GM12892 (cell line): ENCODE measurements at regions not wholly inside any gene's neighbourhood (a gene's known extent, or its start where the extent isn't known, plus 50 kb on each side); places are given as distances from the start of the nearest gene placed in this dataset.
A peak's percentile ranks its signal among the peaks of the same experiment; 100 is the strongest.

Source experiments
- DNase-seq: peaks from one replicate; pipeline ENCODE4 v3.0.0; 2011; ENCODE audit not compliant: insufficient read length
- FAIRE-seq: peaks from 2 replicates; lab custom pipeline; 2011; peaks lifted over from hg19 to GRCh38; lab: Jason Lieb, UNC
- POLR2A ChIP-seq: IDR thresholded peaks from 2 replicates; pipeline ENCODE4 v1.6.1; 2011; ENCODE audit warnings: low read depth, low read length, control low read depth
- POLR2AphosphoS5 ChIP-seq: IDR thresholded peaks from 2 replicates; pipeline ENCODE4 v1.6.1; 2011; ENCODE audit warnings: low read depth, low read length, control low read depth
- TAF1 ChIP-seq: IDR thresholded peaks from 2 replicates; pipeline ENCODE4 v1.6.1; 2011; ENCODE audit warnings: low read depth, mild to moderate bottlenecking, control low read depth, low read length, borderline replicate concordance

DNA sequence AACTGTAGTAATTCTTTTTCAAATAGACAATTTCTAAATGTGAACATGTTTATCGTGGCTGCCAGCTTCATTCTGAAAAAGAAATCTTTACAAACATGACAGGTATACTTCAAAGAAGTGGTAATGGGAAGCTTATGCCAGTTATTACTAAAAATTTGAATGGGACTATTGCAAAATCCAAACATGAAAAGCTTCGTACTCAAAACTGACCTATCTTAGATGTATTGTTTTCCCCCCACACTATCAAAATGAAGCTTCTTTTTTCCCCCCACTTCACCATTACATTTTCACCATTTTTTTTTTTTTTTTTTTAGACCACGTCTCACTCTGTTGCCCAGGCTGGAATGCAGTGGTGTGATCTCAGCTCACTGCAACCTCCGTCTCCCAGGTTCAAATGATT, 50.4 kb upstream of the SERTAD2 start:
- DNase-seq: no peak
- FAIRE-seq: peak; percentile 79
- TF ChIP-seq POLR2AphosphoS5 (no peak), POLR2A (no peak), TAF1 (no peak)

- no peak for DNase-seq
- TF ChIP-seq POLR2A (no peak), POLR2AphosphoS5 (no peak), TAF1 (no peak)
- FAIRE-seq: peak; percentile 64
Observed at GRCh38 chr2:64704996-64705395, 51.3 kb upstream of the SERTAD2 start.

DNA sequence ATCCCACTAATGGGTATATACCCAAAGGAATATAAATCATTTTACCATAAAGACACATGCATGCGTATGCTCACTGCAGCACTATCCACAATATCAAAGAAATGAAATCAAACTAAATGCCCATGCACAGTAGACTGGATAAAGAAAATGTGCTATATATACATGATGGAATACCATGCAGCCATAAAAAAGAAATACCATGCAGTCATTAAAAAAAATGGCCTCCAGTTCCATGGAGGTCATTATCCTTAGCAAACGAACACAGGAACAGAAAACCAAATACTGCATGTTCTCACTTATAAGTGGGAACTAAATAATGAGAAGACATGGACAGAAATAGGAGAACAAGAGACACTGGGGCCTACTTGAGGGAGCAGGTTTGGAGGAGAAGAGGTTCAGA, 53.6 kb upstream of the SERTAD2 start:
- FAIRE-seq: no peak
- no peak for TF ChIP-seq POLR2A
- no peak for TF ChIP-seq TAF1
- no peak for TF ChIP-seq POLR2AphosphoS5
- DNase-seq: no peak

DNA sequence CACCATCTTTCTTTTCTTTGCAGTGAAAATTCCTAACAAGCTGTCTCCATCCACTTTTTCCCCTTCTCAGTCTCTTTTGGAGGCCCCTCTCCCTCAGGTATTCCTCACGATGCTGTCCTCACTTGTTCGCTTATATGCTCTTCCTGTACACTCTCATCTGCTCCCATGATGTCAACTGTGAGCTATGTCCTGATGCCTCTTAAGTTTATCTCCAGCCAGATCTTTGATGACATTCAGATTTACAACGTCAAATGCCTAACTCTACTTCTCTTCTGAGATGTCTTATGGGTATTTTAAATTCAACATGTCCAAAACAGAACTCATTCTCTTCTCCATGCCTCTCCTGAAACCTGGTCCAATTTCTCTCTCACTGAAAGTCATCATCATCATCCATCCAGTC, 55.1 kb upstream of the SERTAD2 start:
- TF ChIP-seq POLR2AphosphoS5: no peak
- no peak for TF ChIP-seq POLR2A
- TF ChIP-seq TAF1: no peak
- DNase-seq: no peak
- no peak for FAIRE-seq

DNA sequence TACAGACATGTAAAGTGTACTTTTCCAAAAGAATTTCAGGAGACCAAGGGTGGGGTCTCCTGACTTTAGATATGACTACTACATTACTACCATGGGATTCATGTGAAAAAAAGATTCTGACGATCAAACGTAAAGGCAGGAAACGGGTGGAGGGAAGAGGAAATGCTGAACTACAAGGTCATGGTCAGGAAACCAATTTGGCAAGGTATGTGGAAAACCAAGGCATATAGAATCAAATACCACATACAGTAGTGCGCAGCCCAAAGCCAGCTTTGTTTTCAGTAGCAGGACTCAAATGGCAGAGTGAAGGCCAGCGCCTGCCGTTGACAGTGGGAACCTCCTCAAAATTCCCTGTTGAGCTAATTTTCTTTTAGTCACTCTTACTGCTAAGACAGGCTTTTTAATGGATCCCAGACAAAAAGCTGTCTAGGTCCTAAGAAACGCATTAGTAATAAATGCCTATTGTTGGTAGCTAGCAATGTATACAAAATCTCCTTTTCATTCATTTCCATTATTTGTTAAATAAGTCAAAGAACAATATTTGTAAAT, 57.6 kb upstream of the SERTAD2 start:
- TF ChIP-seq POLR2AphosphoS5 (no peak), TAF1 (no peak), POLR2A (no peak)
- FAIRE-seq: peak; percentile 42
- DNase-seq: no peak

DNA sequence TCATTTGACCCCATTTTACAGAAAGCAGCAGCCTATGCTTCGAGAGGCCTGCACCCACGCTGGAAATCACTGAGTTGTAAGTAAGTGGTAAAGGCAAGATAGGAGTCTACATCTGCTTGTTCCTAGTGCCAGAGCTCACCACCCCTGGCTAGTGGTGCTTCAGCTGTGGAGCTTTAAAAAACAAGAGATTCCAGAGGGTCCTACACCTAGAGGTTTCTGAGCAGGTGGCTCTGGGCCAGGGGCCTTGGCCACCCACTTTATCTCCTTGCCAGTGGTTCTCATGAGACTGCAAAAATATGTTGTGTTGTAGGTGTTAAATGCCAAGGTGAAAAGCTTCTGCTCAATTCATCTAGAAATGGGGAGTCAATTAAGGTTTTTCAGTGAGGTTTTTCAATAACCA, 60.0 kb upstream of the SERTAD2 start:
- no peak for FAIRE-seq
- TF ChIP-seq TAF1: no peak
- no peak for TF ChIP-seq POLR2AphosphoS5
- no peak for TF ChIP-seq POLR2A
- DNase-seq: no peak

DNA sequence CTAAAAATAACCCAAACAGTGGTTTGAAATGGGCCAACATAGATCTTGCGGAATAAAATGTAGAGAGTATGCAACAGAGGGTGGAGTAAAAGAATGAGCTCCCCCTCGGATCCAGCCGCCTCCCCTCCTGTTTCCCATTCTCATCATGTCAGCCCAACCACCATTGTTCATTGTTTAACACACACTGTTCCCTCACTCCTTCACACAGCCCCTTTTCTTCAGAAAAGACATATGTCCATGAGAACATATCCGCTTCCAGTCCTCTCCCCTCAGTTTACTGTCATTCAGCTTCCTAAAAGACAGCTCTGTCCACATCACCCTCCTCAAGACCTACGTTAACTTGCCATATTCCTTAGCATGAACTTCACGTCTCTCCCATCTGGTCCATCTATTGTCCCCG, 62.9 kb upstream of the SERTAD2 start:
- FAIRE-seq (no peak), DNase-seq (no peak)
- TF ChIP-seq POLR2A (no peak), POLR2AphosphoS5 (no peak)

DNA sequence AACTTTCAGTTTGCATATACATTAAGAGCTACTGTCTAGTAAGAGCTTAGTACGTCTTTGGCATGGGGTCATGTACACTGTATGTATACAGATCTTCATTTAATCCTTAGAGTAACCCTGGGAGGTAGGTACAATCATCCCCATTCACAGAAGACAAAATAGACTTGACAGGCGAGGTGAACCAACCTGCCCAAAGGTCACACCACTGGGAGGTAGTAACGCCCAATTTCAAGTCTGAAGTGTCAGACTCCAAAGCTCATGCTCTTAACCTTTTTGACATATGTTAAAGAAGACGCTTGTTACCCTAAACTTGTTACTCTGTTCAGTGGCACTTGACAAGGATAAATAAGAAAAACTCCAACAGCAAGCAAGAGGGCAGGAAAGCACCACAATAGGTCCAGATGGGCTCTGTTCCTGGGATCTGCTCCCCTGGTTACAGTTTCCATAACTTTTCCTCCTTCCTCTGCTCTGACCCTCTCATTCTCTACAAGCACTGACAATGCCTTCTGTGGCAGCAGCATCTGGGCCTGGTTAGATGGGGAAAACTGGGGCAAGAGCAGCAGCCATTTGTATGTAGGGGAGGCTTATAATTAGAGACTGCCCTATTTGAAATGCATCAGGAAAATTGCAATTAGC, 64.7 kb upstream of the SERTAD2 start:
- no peak for FAIRE-seq
- DNase-seq: no peak

GRCh38 chr2:64720535-64721319, 67.0 kb upstream of the SERTAD2 start:
- TF ChIP-seq POLR2A (no peak), TAF1 (no peak), POLR2AphosphoS5 (no peak)
- DNase-seq: no peak

More for the DNA sequence above, 64.7 kb upstream of the SERTAD2 start:
- TF ChIP-seq POLR2AphosphoS5 (no peak), TAF1 (no peak), POLR2A (no peak)

GRCh38 chr2:64721320-64721623, 67.6 kb upstream of the SERTAD2 start:
- FAIRE-seq (no peak), DNase-seq (no peak)
- no peak for TF ChIP-seq TAF1
- TF ChIP-seq POLR2A: no peak
- no peak for TF ChIP-seq POLR2AphosphoS5

More at GRCh38 chr2:64720535-64721319, 67.0 kb upstream of the SERTAD2 start:
- no peak for FAIRE-seq

DNA sequence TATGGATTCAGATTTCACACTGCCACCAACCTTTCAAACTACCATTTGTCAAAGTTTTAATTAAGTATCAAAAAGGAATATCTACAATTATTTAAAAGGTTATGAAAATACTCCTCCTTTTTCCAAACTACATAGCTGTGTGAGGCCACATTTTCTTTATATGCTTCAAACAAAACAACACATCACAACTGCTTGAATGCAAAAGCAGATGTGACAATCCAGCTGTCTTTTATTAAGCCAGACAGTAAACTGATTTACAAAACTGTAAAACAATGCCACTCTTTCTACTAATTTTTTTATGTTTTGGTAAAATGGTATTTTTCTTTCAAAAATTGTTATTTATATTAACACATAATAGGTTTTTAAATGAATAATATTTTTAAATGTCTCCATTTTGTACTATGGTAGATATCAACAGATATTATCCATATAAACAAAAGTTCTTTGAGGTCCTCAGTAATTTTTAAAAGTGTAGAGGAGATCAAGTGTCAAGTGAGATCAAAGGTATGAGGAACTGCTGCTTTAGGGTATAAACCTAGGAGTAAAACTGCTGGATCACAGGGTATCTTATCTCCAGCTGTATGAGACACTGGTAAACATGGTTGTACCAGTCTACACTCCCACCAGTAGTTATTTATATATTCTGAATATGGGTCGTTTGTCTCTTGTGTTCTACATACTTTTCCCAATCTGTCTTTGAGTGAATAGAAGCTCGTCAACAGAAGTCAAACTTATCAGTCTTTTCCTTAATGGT, 68.8 kb upstream of the SERTAD2 start:
- no peak for DNase-seq
- TF ChIP-seq POLR2A (no peak), POLR2AphosphoS5 (no peak), TAF1 (no peak)
- no peak for FAIRE-seq
